GM12864 (cell line): ENCODE measurements at regions not wholly inside any gene's neighbourhood (a gene's known extent, or its start where the extent isn't known, plus 50 kb on each side); places are given as distances from the start of the nearest gene placed in this dataset.

ENCODE experiments used
- DNase-seq: peaks from one replicate; pipeline ENCODE4 v3.0.0-alpha.2; 2011; ENCODE audit warnings: low read depth
- H3K4me3 ChIP-seq: 2 replicates; pipeline ENCODE4 v1.5.1; 2011; ENCODE audit warnings: mild to moderate bottlenecking, low read depth, low read length, control low read depth
- CTCF ChIP-seq: IDR thresholded peaks from 2 replicates; pipeline ENCODE4 v1.5.1; 2011; ENCODE audit warnings: low read depth, mild to moderate bottlenecking, moderate library complexity, low read length, control low read depth, inconsistent platforms; ENCODE audit errors: missing control alignments

GRCh38 chr9:95762322-95762721 is 113.2 kb upstream of the ERCC6L2 start:
- DNase-seq, result no peak
- H3K4me3 ChIP-seq, result no peak overlapping the region
- no peak for TF ChIP-seq CTCF

- no peak overlapping the region for H3K4me3 ChIP-seq
- no peak for DNase-seq
- no peak for TF ChIP-seq CTCF
These were observed 114.7 kb upstream of the ERCC6L2 start for GRCh38 chr9:95760791-95761190.

- TF ChIP-seq CTCF, result no peak
- DNase-seq, result no peak
- H3K4me3 ChIP-seq, result no peak overlapping the region
These were observed 118.1 kb upstream of the ERCC6L2 start for GRCh38 chr9:95757439-95757838.

GRCh38 chr9:95756986-95757385 is 118.5 kb upstream of the ERCC6L2 start:
- no peak for TF ChIP-seq CTCF
- DNase-seq, result no peak
- no peak overlapping the region for H3K4me3 ChIP-seq

GRCh38 chr9:95756101-95756500 is 119.4 kb upstream of the ERCC6L2 start:
- no peak overlapping the region for H3K4me3 ChIP-seq
- TF ChIP-seq CTCF, result no peak
- DNase-seq, result no peak

- no peak overlapping the region for H3K4me3 ChIP-seq
- no peak for TF ChIP-seq CTCF
- no peak for DNase-seq
These were observed 120.1 kb upstream of the ERCC6L2 start for GRCh38 chr9:95755421-95755730.

- DNase-seq, result no peak
- no peak overlapping the region for H3K4me3 ChIP-seq
- no peak for TF ChIP-seq CTCF
These were observed 120.7 kb upstream of the ERCC6L2 start for GRCh38 chr9:95754533-95755420.
